ENCODE measurements at regions not wholly inside any gene's neighbourhood (a gene's known extent, or its start where the extent isn't known, plus 50 kb on each side); places are given as distances from the start of the nearest gene placed in this dataset.

- no peaks in the 10 kb centered on the region for H3K4me1 ChIP-seq
- no peak for ATAC-seq
- no peak overlapping the region for H3K4me3 ChIP-seq
- intact Hi-C loops (cut with DNase I): no loop called here
- WGBS, 2 donors: 60 to 62% methylated on average over 2 of the region's 2 CpGs
- no peak for DNase-seq
- H3K9me3 ChIP-seq: no peaks in the 10 kb centered on the region
- no peaks in the 10 kb centered on the region for H3K27me3 ChIP-seq
- H3K27ac ChIP-seq: no peak overlapping the region
- no peaks in the 10 kb centered on the region for H3K36me3 ChIP-seq (replicated peaks in 1 of 2; ENCODE audit: insufficient read depth in 1 of 2, low read depth in 2 of 2)
- no peak for TF ChIP-seq CTCF (IDR thresholded peaks at IDR 0.05)
- no peak for TF ChIP-seq POLR2A (IDR thresholded peaks at IDR 0.05)
Observed at GRCh38 chr7:25543798-25544197, 315.5 kb upstream of the NPVF start.

GRCh38 chr7:25544254-25544653 is 316.0 kb upstream of the NPVF start:
- H3K27ac ChIP-seq: no peak overlapping the region
- no peaks in the 10 kb centered on the region for H3K9me3 ChIP-seq
- intact Hi-C loops (cut with DNase I): no loop called here
- WGBS, 2 donors: 38 to 63% methylated on average over 5 of the region's 5 CpGs
- no peaks in the 10 kb centered on the region for H3K27me3 ChIP-seq
- TF ChIP-seq CTCF (IDR thresholded peaks at IDR 0.05) (no peak), POLR2A (IDR thresholded peaks at IDR 0.05) (no peak)
- no peaks in the 10 kb centered on the region for H3K4me1 ChIP-seq
- no peak for ATAC-seq
- H3K4me3 ChIP-seq: no peak overlapping the region
- no peaks in the 10 kb centered on the region for H3K36me3 ChIP-seq (replicated peaks in 1 of 2; ENCODE audit: insufficient read depth in 1 of 2, low read depth in 2 of 2)
- no peak for DNase-seq

- Histone ChIP-seq H3K4me1 (no peaks in the 10 kb centered on the region), H3K27me3 (no peaks in the 10 kb centered on the region), H3K36me3 (replicated peaks in 1 of 2; ENCODE audit: insufficient read depth in 1 of 2, low read depth in 2 of 2) (no peaks in the 10 kb centered on the region), H3K27ac (no peak overlapping the region), H3K4me3 (no peak overlapping the region), H3K9me3 (no peaks in the 10 kb centered on the region)
- intact Hi-C loops (cut with DNase I): no loop called here
- TF ChIP-seq CTCF (IDR thresholded peaks at IDR 0.05) (no peak), POLR2A (IDR thresholded peaks at IDR 0.05) (no peak)
- DNase-seq (no peak), ATAC-seq (no peak)
- 67 to 68% methylated on average over 7 of the region's 7 CpGs for WGBS, 2 donors
Observed at GRCh38 chr7:25545124-25546008, 317.1 kb upstream of the NPVF start.

GRCh38 chr7:25546306-25546705 is 318.0 kb upstream of the NPVF start:
- Histone ChIP-seq H3K9me3 (no peaks in the 10 kb centered on the region), H3K27ac (no peak overlapping the region), H3K27me3 (no peaks in the 10 kb centered on the region), H3K36me3 (replicated peaks in 1 of 2; ENCODE audit: insufficient read depth in 1 of 2, low read depth in 2 of 2) (no peaks in the 10 kb centered on the region), H3K4me1 (no peaks in the 10 kb centered on the region), H3K4me3 (no peak overlapping the region)
- TF ChIP-seq POLR2A (IDR thresholded peaks at IDR 0.05): no peak
- no peak for TF ChIP-seq CTCF (IDR thresholded peaks at IDR 0.05)
- intact Hi-C loops (cut with DNase I): no loop called here
- ATAC-seq (no peak), DNase-seq (no peak)
- 79 to 87% methylated on average over 6 of the region's 6 CpGs for WGBS, 2 donors
